Panc1 (cell line): ENCODE measurements at regions not wholly inside any gene's neighbourhood (a gene's known extent, or its start where the extent isn't known, plus 50 kb on each side); places are given as distances from the start of the nearest gene placed in this dataset.

Experiments used
- POLR2AphosphoS5 ChIP-seq: IDR thresholded peaks from 2 replicates; pipeline ENCODE4 v1.6.1; 2012; ENCODE audit warnings: mild to moderate bottlenecking, low read depth, low read length, moderate library complexity
- SIN3A ChIP-seq: IDR thresholded peaks from 2 replicates; pipeline ENCODE4 v1.6.1; 2012; ENCODE audit warnings: low read depth, mild to moderate bottlenecking, low read length, moderate library complexity, borderline replicate concordance; ENCODE audit not compliant: insufficient read depth
- TCF7L2 ChIP-seq: IDR thresholded peaks from 2 replicates; pipeline ENCODE4 v1.6.1; 2011; ENCODE audit warnings: mild to moderate bottlenecking, low read depth, low read length, inconsistent platforms
- TF ChIP-seq, protein P1 (sequence below): fragments of 450-650 bp; IDR thresholded peaks from 2 replicates; pipeline ENCODE4 v1.5.1; 2017; ENCODE audit warnings: mild to moderate bottlenecking
- TF ChIP-seq, protein P2 (sequence below), 2 experiments: IDR thresholded peaks; 2 replicates each; pipeline ENCODE4 v1.6.1; 2011 to 2012; ENCODE audit warnings: low read depth in 2 of 2, control low read depth in 1 of 2, low read length in 1 of 2, mild to moderate bottlenecking in 1 of 2, moderate library complexity in 1 of 2; ENCODE audit not compliant: insufficient read depth in 1 of 2

DNA sequence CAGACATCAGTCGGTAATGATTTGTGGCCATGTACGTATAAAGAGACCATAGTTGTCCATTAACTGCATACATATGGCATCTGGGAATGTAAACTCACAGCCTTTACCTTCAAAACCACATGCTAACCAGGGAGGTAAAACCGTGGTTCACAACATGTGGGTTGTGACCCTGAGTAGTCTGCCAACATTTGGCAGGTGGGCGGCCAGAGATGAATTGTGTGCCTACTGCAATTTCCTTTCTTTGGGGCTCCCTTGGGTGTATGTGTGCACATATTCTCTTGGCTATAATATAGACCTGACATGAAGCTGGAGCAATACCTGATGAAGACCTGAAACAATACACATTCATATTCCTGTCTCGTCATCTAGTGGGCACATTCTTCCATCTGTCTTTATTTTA, 396.0 kb downstream of the MLLT3 start:
- TF ChIP-seq, protein P1, sequence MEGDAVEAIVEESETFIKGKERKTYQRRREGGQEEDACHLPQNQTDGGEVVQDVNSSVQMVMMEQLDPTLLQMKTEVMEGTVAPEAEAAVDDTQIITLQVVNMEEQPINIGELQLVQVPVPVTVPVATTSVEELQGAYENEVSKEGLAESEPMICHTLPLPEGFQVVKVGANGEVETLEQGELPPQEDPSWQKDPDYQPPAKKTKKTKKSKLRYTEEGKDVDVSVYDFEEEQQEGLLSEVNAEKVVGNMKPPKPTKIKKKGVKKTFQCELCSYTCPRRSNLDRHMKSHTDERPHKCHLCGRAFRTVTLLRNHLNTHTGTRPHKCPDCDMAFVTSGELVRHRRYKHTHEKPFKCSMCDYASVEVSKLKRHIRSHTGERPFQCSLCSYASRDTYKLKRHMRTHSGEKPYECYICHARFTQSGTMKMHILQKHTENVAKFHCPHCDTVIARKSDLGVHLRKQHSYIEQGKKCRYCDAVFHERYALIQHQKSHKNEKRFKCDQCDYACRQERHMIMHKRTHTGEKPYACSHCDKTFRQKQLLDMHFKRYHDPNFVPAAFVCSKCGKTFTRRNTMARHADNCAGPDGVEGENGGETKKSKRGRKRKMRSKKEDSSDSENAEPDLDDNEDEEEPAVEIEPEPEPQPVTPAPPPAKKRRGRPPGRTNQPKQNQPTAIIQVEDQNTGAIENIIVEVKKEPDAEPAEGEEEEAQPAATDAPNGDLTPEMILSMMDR = no peak
- TF ChIP-seq SIN3A (no peak), POLR2AphosphoS5 (no peak), TCF7L2 (no peak)
- TF ChIP-seq, protein P2, sequence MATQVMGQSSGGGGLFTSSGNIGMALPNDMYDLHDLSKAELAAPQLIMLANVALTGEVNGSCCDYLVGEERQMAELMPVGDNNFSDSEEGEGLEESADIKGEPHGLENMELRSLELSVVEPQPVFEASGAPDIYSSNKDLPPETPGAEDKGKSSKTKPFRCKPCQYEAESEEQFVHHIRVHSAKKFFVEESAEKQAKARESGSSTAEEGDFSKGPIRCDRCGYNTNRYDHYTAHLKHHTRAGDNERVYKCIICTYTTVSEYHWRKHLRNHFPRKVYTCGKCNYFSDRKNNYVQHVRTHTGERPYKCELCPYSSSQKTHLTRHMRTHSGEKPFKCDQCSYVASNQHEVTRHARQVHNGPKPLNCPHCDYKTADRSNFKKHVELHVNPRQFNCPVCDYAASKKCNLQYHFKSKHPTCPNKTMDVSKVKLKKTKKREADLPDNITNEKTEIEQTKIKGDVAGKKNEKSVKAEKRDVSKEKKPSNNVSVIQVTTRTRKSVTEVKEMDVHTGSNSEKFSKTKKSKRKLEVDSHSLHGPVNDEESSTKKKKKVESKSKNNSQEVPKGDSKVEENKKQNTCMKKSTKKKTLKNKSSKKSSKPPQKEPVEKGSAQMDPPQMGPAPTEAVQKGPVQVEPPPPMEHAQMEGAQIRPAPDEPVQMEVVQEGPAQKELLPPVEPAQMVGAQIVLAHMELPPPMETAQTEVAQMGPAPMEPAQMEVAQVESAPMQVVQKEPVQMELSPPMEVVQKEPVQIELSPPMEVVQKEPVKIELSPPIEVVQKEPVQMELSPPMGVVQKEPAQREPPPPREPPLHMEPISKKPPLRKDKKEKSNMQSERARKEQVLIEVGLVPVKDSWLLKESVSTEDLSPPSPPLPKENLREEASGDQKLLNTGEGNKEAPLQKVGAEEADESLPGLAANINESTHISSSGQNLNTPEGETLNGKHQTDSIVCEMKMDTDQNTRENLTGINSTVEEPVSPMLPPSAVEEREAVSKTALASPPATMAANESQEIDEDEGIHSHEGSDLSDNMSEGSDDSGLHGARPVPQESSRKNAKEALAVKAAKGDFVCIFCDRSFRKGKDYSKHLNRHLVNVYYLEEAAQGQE (IDR thresholded peaks at IDR 0.05; ENCODE audit: insufficient read depth in 1 of 2, low read depth in 2 of 2, low read length in 1 of 2) = no peak
